ENCODE measurements at regions not wholly inside any gene's neighbourhood (a gene's known extent, or its start where the extent isn't known, plus 50 kb on each side); places are given as distances from the start of the nearest gene placed in this dataset.
A peak's percentile ranks its signal among the peaks of the same experiment; 100 is the strongest.

DNA sequence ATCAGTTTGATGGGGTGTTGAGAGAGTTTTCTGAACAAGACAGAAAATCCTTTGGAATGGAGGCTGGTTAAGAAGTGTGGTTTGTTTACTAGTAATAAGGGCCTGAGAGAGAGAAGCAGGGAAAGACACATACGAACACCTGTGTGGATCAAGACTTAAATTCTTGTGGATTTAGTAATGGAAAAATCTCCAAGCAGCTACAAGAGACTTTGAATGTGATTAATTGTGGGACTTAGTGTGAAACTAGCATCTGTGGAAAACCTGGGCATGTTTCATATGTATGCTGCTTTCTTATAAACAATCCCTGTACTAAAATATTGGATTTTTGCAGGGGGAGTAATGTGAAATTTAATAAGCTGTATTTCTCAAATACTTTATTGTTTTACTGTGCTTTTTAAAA, 399.1 kb downstream of the SI start:
- Histone ChIP-seq H3K9me3 (ENCODE audit: control insufficient read depth, low read length) (no peaks in the 10 kb centered on the region), H3K4me3 (ENCODE audit: low read length) (no peak overlapping the region), H3K27me3 (ENCODE audit: control insufficient read depth, insufficient read depth, low read length, poor library complexity, severe bottlenecking) (no peaks in the 10 kb centered on the region), H3K27ac (ENCODE audit: low read depth, low read length) (no peak overlapping the region), H3K4me1 (ENCODE audit: control insufficient read depth, insufficient read depth, low read length) (no peaks in the 10 kb centered on the region), H3K36me3 (ENCODE audit: control insufficient read depth, insufficient read depth, low read length) (no peaks in the 10 kb centered on the region), H3K9ac (ENCODE audit: extremely low read depth, low read length, poor library complexity, severe bottlenecking) (no peak overlapping the region)
- TF ChIP-seq, protein P1, sequence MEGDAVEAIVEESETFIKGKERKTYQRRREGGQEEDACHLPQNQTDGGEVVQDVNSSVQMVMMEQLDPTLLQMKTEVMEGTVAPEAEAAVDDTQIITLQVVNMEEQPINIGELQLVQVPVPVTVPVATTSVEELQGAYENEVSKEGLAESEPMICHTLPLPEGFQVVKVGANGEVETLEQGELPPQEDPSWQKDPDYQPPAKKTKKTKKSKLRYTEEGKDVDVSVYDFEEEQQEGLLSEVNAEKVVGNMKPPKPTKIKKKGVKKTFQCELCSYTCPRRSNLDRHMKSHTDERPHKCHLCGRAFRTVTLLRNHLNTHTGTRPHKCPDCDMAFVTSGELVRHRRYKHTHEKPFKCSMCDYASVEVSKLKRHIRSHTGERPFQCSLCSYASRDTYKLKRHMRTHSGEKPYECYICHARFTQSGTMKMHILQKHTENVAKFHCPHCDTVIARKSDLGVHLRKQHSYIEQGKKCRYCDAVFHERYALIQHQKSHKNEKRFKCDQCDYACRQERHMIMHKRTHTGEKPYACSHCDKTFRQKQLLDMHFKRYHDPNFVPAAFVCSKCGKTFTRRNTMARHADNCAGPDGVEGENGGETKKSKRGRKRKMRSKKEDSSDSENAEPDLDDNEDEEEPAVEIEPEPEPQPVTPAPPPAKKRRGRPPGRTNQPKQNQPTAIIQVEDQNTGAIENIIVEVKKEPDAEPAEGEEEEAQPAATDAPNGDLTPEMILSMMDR (conservative IDR thresholded peaks at IDR 0.05), result no peak
- Mint-ChIP-seq H3K27ac (no peak overlapping the region), H3K27me3 (ENCODE audit: insufficient read depth) (no peaks in the 10 kb centered on the region), H3K36me3 (ENCODE audit: low read depth) (no peaks in the 10 kb centered on the region), H3K4me1 (no peaks in the 10 kb centered on the region), H3K4me3 (no peak overlapping the region), H3K9me3 (no peaks in the 10 kb centered on the region)
- 97 to 100% methylated on average over 1 of the region's 1 CpG for WGBS, 2 experiments (ENCODE audit: insufficient coverage in 1 of 2, insufficient read length in 1 of 2)
- no peak for DNase-seq

DNA sequence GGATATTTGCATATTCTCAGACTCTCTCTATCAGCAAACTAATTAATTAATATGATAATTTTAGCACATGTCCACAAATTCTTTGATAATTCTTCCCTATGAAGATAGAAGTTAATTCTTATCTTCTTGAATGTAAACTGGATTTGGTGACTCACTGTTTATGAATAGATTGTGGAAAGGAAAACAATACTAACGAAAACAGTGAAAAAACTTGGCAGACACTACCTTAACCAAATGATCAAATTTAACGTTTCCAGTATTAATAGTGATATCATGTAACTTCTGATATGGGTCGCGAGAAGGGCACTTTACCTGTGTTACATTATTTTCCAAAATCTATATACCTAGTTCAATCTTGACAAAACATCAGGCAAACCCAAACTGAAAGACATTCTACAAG, 401.0 kb downstream of the SI start:
- no peaks in the 10 kb centered on the region for H3K27me3 ChIP-seq (ENCODE audit: control insufficient read depth, insufficient read depth, low read length, poor library complexity, severe bottlenecking)
- H3K4me1 Mint-ChIP-seq, result no peaks in the 10 kb centered on the region
- H3K9me3 Mint-ChIP-seq, result no peaks in the 10 kb centered on the region
- H3K9me3 ChIP-seq (ENCODE audit: control insufficient read depth, low read length), result no peaks in the 10 kb centered on the region
- H3K36me3 Mint-ChIP-seq (ENCODE audit: low read depth), result no peaks in the 10 kb centered on the region
- no peaks in the 10 kb centered on the region for H3K36me3 ChIP-seq (ENCODE audit: control insufficient read depth, insufficient read depth, low read length)
- H3K27ac ChIP-seq (ENCODE audit: low read depth, low read length), result no peak overlapping the region
- TF ChIP-seq, protein P1 (conservative IDR thresholded peaks at IDR 0.05), result no peak
- H3K4me1 ChIP-seq (ENCODE audit: control insufficient read depth, insufficient read depth, low read length), result no peaks in the 10 kb centered on the region
- 87 to 100% methylated on average over 2 to 4 of the region's 4 CpGs for WGBS, 2 experiments (ENCODE audit: insufficient coverage in 1 of 2, insufficient read length in 1 of 2)
- H3K9ac ChIP-seq (ENCODE audit: extremely low read depth, low read length, poor library complexity, severe bottlenecking), result no peak overlapping the region
- no peak overlapping the region for H3K4me3 ChIP-seq (ENCODE audit: low read length)
- H3K27ac Mint-ChIP-seq, result no peak overlapping the region
- H3K4me3 Mint-ChIP-seq, result no peak overlapping the region
- no peaks in the 10 kb centered on the region for H3K27me3 Mint-ChIP-seq (ENCODE audit: insufficient read depth)
- DNase-seq, result no peak

- Histone ChIP-seq H3K27me3 (ENCODE audit: control insufficient read depth, insufficient read depth, low read length, poor library complexity, severe bottlenecking) (peaks cover under 1% of the 10 kb centered on the region), H3K36me3 (ENCODE audit: control insufficient read depth, insufficient read depth, low read length) (no peaks in the 10 kb centered on the region), H3K27ac (ENCODE audit: low read depth, low read length) (no peak overlapping the region), H3K9me3 (ENCODE audit: control insufficient read depth, low read length) (no peaks in the 10 kb centered on the region), H3K4me3 (ENCODE audit: low read length) (no peak overlapping the region), H3K9ac (ENCODE audit: extremely low read depth, low read length, poor library complexity, severe bottlenecking) (no peak overlapping the region), H3K4me1 (ENCODE audit: control insufficient read depth, insufficient read depth, low read length) (no peaks in the 10 kb centered on the region)
- Mint-ChIP-seq H3K27me3 (ENCODE audit: insufficient read depth) (no peaks in the 10 kb centered on the region), H3K4me1 (no peaks in the 10 kb centered on the region), H3K4me3 (no peak overlapping the region), H3K36me3 (ENCODE audit: low read depth) (no peaks in the 10 kb centered on the region), H3K27ac (no peak overlapping the region), H3K9me3 (no peaks in the 10 kb centered on the region)
- 100% methylated on average over 1 of the region's 2 CpGs; no CpG with 5 or more reads in 1 of the 2 experiments for WGBS, 2 experiments (ENCODE audit: insufficient coverage in 1 of 2, insufficient read length in 1 of 2)
- TF ChIP-seq, protein P1 (conservative IDR thresholded peaks at IDR 0.05), result peak; percentile 60
- no peak for DNase-seq
Measured at GRCh38 chr3:164673738-164674137, 404.6 kb downstream of the SI start.
